GM19468 (cell line): ENCODE measurements at regions not wholly inside any gene's neighbourhood (a gene's known extent, or its start where the extent isn't known, plus 50 kb on each side); places are given as distances from the start of the nearest gene placed in this dataset.

Experiments
- ATAC-seq: cut with Tn5 transposase; IDR thresholded peaks from one replicate; pipeline ENCODE4 v1.9.1; 2021; ENCODE audit warnings: mild to moderate bottlenecking, moderate library complexity, moderate number of reproducible peaks; ENCODE audit not compliant: unreplicated experiment; ENCODE audit errors: extremely low read depth

GRCh38 chr6:91152824-91153223 is 566.0 kb upstream of the MAP3K7 start:
- no peak for ATAC-seq

- ATAC-seq: no peak
Measured at GRCh38 chr6:91149956-91150705, 563.3 kb upstream of the MAP3K7 start.

GRCh38 chr6:91149246-91149955 is 562.5 kb upstream of the MAP3K7 start:
- ATAC-seq: no peak

- ATAC-seq: no peak
Measured at GRCh38 chr6:91144126-91144525, 557.3 kb upstream of the MAP3K7 start.

DNA sequence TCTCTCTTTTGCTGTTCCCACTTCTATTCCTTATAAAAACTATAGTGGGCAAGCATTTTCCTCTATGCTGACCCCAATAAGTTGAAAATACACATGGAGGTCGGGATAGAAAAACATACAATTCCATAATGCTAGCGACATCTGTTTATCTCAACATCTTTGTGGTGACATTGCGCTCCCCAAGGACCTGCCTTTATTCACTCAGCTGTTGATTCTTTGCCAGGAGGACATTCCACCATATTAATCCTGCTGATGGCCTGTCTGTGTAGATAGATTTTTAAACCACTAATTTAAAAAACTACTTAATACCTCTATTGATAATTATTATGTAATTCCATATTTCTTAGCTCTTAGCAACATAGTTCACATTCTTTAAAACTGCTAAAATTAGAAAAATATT is 555.3 kb upstream of the MAP3K7 start:
- no peak for ATAC-seq

- no peak for ATAC-seq
Measured at GRCh38 chr6:91141346-91141745, 554.5 kb upstream of the MAP3K7 start.

DNA sequence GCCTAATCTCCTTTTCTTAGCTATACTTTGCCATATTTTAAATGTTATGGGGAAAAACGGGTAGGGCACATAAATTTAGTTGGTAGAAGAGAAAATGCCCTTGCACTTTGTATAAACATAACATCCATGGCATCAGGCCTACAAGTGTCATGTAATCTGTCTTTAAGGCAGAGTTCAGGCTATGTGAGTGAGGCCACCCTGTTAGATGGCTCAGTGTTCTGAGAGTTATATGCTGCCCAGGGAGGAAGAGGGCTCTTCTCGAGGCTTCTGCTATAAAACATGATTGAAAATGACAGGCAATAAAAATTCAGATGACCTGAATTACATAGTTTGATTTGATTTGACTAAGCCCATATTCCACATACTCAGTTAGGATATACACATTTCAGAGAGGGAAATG is 553.6 kb upstream of the MAP3K7 start:
- ATAC-seq: no peak

DNA sequence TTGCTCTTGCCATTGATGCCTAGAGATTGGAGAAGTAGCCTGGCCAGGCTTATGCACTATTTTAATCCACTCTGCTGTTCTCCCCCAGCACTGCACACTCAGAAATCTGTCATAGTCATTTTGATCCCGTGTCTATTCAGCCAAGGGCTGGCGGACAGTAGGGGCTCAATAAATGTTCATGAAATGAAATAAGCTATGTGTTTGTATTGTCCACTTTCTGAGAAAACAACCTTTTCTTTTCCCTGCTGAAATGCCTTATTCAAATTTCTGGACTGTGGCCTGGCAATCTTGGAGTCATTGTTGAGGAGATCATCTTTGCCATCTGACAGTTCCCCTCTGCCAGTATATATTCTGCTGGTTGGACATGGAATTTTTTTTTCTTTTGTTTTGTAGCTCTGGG is 550.4 kb upstream of the MAP3K7 start:
- ATAC-seq: no peak

GRCh38 chr6:91135406-91136103 is 548.7 kb upstream of the MAP3K7 start:
- no peak for ATAC-seq

DNA sequence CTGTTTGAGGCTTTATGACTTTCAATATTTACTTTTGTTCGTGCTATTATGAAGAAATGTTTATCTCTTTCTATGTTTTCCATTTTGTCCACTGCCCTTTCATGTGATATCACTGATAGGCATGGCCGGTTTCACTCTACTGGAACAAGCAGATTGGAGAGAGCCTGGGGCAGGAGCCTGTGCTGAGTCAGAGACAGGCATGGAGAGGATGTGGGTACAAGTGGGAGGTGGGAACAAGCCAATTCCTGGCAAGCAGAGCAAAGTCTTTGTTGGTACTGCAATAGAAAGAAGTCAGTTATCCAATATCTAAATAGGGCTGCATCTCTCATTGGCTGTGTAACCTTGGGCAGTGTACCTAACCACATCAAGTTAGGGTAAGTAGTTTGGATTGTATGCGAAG is 545.6 kb upstream of the MAP3K7 start:
- ATAC-seq: no peak

DNA sequence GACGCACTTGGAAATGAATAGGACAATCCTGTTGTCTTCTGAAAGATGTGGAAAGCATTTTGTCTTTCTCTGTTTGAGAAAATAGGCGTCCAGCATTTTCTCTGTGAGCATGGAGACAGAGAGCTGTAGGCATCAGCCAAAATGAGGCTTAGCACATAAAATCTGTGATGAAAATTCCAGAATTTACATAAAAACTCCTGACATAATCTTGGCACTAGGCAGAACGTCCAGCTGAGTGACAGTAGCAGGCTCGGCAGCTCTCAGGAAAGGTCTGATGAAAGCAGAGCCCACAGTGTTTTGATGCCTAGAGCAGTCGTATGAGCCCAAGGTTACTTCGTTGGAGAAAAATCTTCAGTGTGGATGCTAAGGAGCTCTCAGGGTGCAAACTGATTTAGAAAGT is 543.3 kb upstream of the MAP3K7 start:
- ATAC-seq: no peak

- ATAC-seq: no peak
Measured at GRCh38 chr6:91127752-91128151, 540.9 kb upstream of the MAP3K7 start.

GRCh38 chr6:91126876-91127275 is 540.0 kb upstream of the MAP3K7 start:
- ATAC-seq: no peak

GRCh38 chr6:91117550-91117949 is 530.7 kb upstream of the MAP3K7 start:
- no peak for ATAC-seq

DNA sequence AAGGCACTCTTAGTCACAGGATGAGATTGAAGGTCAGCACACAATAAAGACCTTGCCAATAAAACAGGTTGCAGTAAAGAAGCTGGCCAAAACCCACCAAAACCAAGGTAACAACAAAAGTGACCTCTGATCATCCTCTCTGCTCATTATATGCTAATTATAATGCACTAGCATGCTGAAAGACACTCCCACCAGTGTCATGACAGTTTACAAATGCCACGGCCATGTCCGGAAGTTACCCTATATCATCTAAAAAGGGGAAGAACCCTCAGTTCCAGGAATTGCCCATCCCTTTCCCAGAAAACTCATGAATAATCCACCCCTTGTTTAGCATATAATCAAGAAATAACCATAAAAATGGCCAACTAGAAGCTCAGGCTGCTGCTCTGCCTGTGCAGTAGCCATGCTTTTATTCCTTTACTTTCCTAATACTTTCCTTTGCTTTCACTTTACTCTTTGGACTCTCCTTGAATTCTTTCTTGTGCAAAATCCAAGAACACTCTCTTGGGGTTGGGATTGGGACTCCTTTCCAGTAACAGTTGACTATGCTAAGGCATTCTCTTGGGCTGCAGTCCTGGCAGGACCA is 527.3 kb upstream of the MAP3K7 start:
- ATAC-seq: no peak

- no peak for ATAC-seq
Measured at GRCh38 chr6:91106083-91106482, 519.2 kb upstream of the MAP3K7 start.

- no peak for ATAC-seq
Measured at GRCh38 chr6:91105532-91105931, 518.7 kb upstream of the MAP3K7 start.

DNA sequence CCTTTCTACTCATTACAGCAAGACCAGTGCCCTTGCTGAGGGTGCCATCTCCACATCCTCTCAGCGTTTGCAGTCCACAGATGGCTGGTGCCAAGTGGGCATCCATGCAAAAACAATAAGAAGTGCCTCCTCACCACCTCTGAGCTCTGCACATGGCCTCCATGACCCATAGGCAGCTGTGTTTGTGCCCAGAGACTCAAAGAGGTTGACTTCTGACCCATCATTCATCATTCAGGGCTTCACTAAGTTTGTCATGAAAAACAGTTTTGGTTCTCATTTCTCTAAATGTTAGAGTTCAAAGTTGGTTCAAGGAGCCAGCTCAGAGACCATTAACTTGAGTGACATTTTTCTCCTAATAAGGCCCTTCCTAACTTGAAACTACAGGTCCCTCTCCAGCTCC is 512.6 kb upstream of the MAP3K7 start:
- no peak for ATAC-seq

GRCh38 chr6:91098006-91098405 is 511.1 kb upstream of the MAP3K7 start:
- no peak for ATAC-seq

GRCh38 chr6:91097364-91097763 is 510.5 kb upstream of the MAP3K7 start:
- no peak for ATAC-seq
